GM12878 (cell line): ENCODE measurements at regions not wholly inside any gene's neighbourhood (a gene's known extent, or its start where the extent isn't known, plus 50 kb on each side); places are given as distances from the start of the nearest gene placed in this dataset.

Source experiments
- E2F4 ChIP-seq: IDR thresholded peaks from 2 replicates; pipeline ENCODE4 v1.6.1; 2012; ENCODE audit warnings: low read depth, low read length, improper control_type of control experiment
- JUND ChIP-seq: IDR thresholded peaks from 2 replicates; pipeline ENCODE4 v1.6.1; 2012; ENCODE audit warnings: low read depth, mild to moderate bottlenecking, low read length, improper control_type of control experiment, moderate library complexity
- KDM1A ChIP-seq: fragments of 200-600 bp; sonication (generic); IDR thresholded peaks from 2 replicates; pipeline ENCODE4 v1.6.1; 2016; ENCODE audit warnings: borderline replicate concordance
- POLR2AphosphoS2 ChIP-seq: IDR thresholded peaks from 2 replicates; pipeline ENCODE4 v1.6.1; 2011; ENCODE audit warnings: low read depth, mild to moderate bottlenecking, low read length, improper control_type of control experiment, moderate library complexity
- RELA ChIP-seq: fragments of 450-650 bp; IDR thresholded peaks from 2 replicates; pipeline ENCODE4 v1.8.0; 2014; ENCODE audit warnings: borderline replicate concordance; ENCODE audit not compliant: partially characterized antibody
- RELB ChIP-seq: fragments of 450-650 bp; IDR thresholded peaks from 2 replicates; pipeline ENCODE4 v1.6.1; 2017; ENCODE audit warnings: low read depth, mild to moderate bottlenecking, moderate library complexity
- REST ChIP-seq: IDR thresholded peaks from 2 replicates; pipeline ENCODE4 v1.6.1; 2012; ENCODE audit warnings: mild to moderate bottlenecking, low read depth, low read length
- SUPT20H ChIP-seq: IDR thresholded peaks from 2 replicates; pipeline ENCODE4 v1.6.1; 2011; ENCODE audit warnings: low read depth, mild to moderate bottlenecking, low read length, moderate library complexity, borderline replicate concordance; ENCODE audit not compliant: control insufficient read depth

GRCh38 chr2:123154195-123154594, 870.9 kb upstream of the CNTNAP5 start (continued):
- TF ChIP-seq E2F4 (no peak), RELA (no peak), JUND (no peak), SUPT20H (no peak), KDM1A (no peak), RELB (no peak), REST (no peak), POLR2AphosphoS2 (no peak)
